MM.1S (cell line): ENCODE measurements at regions not wholly inside any gene's neighbourhood (a gene's known extent, or its start where the extent isn't known, plus 50 kb on each side); places are given as distances from the start of the nearest gene placed in this dataset.

Source experiments
- CTCF ChIP-seq: fragments of 300-600 bp; sonication (generic); IDR thresholded peaks from 2 replicates; pipeline ENCODE4 v1.5.1; 2016; ENCODE audit warnings: antibody characterized with exemption, low read length, mixed read lengths
- EZH2 ChIP-seq: fragments of 300-600 bp; sonication (generic); optimal IDR thresholded peaks from 2 replicates; pipeline ENCODE3; 2017; ENCODE audit warnings: low read depth, mild to moderate bottlenecking, antibody characterized with exemption, low read length, mixed read lengths
- EZH2phosphoT487 ChIP-seq: fragments of 300-600 bp; sonication (generic); IDR thresholded peaks from 2 replicates; pipeline ENCODE4 v1.6.1; 2018; ENCODE audit warnings: antibody characterized with exemption, low read length

GRCh38 chr3:4045756-4046155 is 246.5 kb downstream of the LRRN1 start:
- TF ChIP-seq CTCF (no peak), EZH2 (no peak), EZH2phosphoT487 (no peak)
